HG03342 (cell line): ENCODE measurements at regions not wholly inside any gene's neighbourhood (a gene's known extent, or its start where the extent isn't known, plus 50 kb on each side); places are given as distances from the start of the nearest gene placed in this dataset.
"Not testable (repeated sequence)": the region's sequence is repeated elsewhere in the genome, so short reads cannot be mapped to it uniquely, and the experiment has no call there.

ENCODE experiments used
- ATAC-seq: cut with Tn5 transposase; IDR thresholded peaks from one replicate; pipeline ENCODE4 v1.9.1; 2021; ENCODE audit warnings: mild to moderate bottlenecking, moderate library complexity; ENCODE audit not compliant: unreplicated experiment

DNA sequence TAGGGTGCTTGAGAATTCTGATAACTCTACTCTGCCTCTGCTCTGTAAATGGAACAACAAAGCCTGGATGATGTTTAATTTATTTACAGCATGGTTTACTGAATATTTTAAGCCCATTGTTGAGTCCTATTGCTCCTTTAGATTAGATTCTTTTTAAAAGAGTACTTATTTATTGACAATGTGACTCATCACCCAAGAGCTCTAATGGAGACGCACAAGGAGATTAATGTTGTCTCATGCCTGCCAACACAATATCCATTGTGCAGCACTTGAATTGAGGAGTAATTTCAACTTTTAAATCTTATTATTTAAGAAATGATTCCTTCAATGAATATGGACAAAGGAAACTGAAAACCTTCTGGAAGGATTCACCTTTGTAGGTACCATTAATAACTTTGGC lies 691.4 kb downstream of the ZBBX start:
- no peak for ATAC-seq

- ATAC-seq, result no peak
Observed at GRCh38 chr3:166685246-166685645, 694.9 kb downstream of the ZBBX start.

- not testable (repeated sequence) for ATAC-seq
Observed at GRCh38 chr3:166684077-166684476, 696.0 kb downstream of the ZBBX start.

GRCh38 chr3:166669781-166670180 lies 710.3 kb downstream of the ZBBX start:
- ATAC-seq, result no peak

GRCh38 chr3:166663194-166663593 lies 716.9 kb downstream of the ZBBX start:
- ATAC-seq, result no peak

DNA sequence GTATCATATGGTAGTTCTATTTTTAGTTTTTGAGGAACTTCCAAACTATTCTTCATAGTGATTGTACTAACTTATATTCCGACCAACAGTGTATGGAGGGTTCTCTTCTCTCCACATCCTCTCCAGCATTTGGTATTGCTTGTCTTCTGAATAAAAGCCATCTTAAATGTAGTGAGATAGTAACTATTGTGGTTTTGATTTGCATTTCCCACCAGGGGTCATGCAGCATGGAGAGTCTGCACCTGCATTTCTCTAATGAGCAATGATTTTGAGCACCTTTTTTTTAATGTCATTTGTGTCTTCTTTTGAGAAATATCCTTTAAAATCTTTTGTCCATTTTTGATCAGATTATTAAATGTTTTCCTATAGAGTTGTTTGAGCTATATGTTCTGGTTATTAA lies 718.5 kb downstream of the ZBBX start:
- no peak for ATAC-seq

- ATAC-seq, result no peak
Observed at GRCh38 chr3:166660962-166661361, 719.1 kb downstream of the ZBBX start.

- ATAC-seq, result no peak
Observed at GRCh38 chr3:166637984-166638530, 742.0 kb downstream of the ZBBX start.

DNA sequence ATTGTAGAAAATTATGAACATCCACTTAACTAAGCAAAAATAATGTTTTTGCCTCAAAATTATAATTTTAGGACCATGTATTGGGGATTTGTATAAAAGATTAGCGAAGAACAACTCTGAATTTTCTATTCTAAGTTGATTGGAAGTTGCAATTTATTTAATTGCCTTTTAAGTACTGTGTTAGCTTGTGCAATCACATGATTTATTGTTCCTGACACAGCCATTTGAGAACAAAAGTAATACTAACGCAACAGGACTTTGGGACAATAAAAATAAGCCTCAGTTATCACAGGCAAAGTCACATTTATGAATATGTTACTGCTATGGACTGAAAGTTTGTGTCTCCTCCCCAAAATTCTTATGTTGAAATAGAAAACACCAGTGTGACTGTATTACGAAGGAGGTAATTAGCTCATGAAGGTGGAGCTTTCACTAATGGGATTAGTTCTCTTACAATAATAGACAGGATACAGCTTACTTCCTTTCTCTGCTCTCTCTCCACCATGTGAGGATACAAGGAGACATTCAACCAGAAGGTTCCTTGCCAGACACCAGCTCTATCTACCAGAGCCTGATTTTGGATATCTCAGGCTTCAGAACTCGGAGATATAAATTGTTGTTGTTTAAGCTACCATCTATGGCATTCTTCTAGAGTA lies 745.9 kb downstream of the ZBBX start:
- ATAC-seq, result no peak

DNA sequence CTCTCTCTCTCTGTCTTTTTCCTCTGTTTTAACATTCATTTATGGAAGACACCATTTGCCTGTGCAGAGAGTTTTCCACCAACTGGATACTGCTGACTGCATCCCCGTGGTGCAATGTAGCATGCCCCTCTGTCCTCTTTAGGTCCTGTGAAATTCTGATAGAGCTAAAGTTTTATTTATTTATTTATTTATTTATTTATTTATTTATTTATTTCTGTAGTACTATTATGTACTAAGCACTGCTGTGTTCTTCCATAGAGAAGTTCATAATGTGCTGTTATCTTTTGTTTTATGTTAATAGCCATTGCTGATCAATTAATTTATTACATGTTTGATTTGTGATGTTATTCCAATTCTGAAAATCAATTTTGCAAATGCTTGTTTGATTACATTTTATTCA lies 749.9 kb downstream of the ZBBX start:
- ATAC-seq, result no peak

DNA sequence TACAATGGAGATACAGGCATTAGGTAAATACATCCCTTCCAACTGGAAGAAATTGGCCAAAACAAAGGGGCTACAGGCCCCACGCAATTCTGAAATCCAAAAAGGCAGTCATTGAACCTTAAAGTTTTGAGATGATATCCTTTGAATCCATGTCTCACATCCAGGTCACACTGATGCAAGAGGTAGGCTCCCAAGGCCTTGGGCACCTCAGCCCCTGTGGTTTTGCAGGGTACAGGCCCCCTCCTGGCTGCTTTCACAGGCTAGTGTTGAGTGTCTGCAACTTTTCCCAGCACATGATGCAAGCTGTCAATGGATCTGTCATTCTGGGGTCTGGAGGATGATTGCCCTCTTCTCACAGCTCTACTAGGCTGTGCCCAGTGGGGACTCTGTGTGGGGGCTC lies 766.7 kb downstream of the ZBBX start:
- ATAC-seq, result no peak

- ATAC-seq, result not testable (repeated sequence)
Observed at GRCh38 chr3:166612761-166613160, 767.3 kb downstream of the ZBBX start.

- no peak for ATAC-seq
Observed at GRCh38 chr3:166607933-166608521, 770.8 kb upstream of the BCHE start.

DNA sequence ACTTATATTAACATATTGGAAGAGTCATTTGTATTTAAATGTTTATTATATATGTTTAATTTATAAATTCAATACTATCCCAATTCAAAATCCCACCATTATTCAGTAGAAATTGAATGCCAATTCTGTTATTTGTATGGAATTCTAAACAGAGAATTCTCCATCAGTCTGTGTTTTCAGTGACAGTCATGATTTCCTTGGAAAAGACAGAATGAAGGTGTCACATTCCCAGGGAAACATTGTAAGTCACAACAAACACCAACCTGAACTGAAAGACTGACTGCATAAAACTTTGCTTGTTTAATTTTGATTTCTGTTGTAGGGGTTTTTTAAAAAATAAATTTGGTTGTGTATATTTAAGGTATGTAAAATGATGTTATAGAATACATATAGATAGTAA lies 769.8 kb upstream of the BCHE start:
- ATAC-seq, result no peak

DNA sequence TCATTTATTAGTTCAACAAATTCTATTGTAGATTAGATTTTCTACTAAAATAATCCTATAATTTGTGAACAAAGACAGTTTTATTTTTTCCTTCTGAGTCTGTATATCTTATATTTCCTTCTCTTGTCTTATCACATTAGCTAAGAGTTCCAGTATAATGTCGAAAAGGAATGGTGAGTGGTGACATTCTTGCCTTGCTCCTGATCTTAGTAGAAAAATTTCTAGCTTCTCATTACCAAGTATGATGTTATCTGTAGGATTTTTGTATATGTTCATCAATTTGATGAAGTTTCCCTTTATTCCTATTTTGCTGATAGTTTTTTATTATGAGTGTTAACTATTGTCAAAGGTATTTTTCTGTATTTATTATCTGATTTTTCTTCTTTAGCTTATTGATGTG lies 756.6 kb upstream of the BCHE start:
- no peak for ATAC-seq

GRCh38 chr3:166582236-166582635 lies 745.0 kb upstream of the BCHE start:
- ATAC-seq, result no peak

GRCh38 chr3:166580561-166580960 lies 743.3 kb upstream of the BCHE start:
- no peak for ATAC-seq

- ATAC-seq, result no peak
Observed at GRCh38 chr3:166575161-166575560, 737.9 kb upstream of the BCHE start.

GRCh38 chr3:166571686-166572085 lies 734.5 kb upstream of the BCHE start:
- not testable (repeated sequence) for ATAC-seq

DNA sequence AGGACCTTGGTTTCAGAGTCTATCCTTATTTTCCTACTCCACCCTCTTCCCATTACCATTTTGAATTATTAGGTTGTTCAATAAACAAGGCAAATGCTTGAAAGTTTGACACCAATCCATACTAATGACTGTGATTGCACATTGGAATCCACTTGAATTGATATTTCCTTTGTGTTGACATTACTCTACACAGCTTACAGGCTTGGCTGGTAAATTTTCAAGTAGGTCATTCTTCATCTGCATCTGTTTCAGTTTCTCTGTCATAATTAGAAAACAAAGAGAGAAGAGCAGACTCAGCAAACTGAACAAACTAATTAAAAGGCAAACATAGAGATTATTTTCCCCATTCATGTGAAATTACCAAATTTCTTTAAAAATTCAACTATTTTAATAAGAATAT lies 732.9 kb upstream of the BCHE start:
- ATAC-seq, result no peak

DNA sequence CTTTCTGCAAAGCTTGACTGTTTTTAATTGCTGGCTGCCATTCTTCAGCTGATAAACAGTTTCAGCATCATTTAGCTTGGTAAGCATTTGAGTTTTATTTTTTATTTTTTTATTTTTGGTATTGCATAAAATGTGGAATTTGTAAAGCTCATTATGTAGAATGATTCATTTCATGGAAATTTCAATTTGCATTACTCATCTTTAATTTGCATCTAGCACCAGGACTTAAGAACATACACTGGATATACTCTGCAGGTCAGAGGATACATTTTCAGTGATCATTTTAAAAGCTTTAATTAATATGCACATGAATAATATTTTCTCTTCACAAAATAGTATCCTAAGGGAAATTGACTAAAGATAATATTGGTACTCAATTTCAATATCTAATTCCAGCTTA lies 732.4 kb upstream of the BCHE start:
- ATAC-seq, result no peak

- ATAC-seq, result no peak
Observed at GRCh38 chr3:166560253-166560652, 723.0 kb upstream of the BCHE start.

GRCh38 chr3:166556955-166557354 lies 719.7 kb upstream of the BCHE start:
- no peak for ATAC-seq
